ENCODE measurements at regions not wholly inside any gene's neighbourhood (a gene's known extent, or its start where the extent isn't known, plus 50 kb on each side); places are given as distances from the start of the nearest gene placed in this dataset.

DNA sequence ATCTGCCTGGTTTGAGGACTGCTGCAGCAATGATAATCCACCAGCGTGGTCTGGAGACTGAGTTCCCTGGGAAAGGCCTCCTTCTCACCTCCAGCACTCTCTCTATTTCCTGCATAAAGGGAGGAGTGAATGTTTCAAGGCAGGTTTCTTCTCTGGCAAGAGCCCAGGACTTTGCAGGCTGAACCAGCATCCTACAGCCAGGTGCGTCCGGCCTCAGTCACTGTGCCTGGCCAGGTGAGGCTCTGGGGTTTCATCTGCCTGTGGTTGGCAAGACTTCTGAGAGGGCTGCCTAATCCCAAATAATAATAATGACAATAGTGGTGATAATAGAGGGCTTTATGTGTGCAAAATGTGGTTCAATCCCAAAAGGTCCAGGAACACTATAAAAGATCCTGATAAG, 269.0 kb upstream of the TBC1D5 start:
- Histone ChIP-seq H3K9me1 (ENCODE audit: control insufficient read depth, extremely low read depth, insufficient read depth, low read length) (no peaks in the 10 kb centered on the region), H3K9me3 (ENCODE audit: control insufficient read depth, low read depth, low read length) (no peaks in the 10 kb centered on the region), H3K27ac (ENCODE audit: control insufficient read depth, insufficient read depth, low read length) (no peak overlapping the region), H3K4me2 (ENCODE audit: control insufficient read depth, extremely low read depth, insufficient read depth, low read depth, low read length) (no peak overlapping the region), H3K4me1 (ENCODE audit: control insufficient read depth, extremely low read depth, insufficient read depth, low read length) (no peaks in the 10 kb centered on the region), H4K20me1 (ENCODE audit: control insufficient read depth, extremely low read depth, insufficient read depth, low read length) (no peaks in the 10 kb centered on the region), H3K36me3 (ENCODE audit: control insufficient read depth in 2 of 2, extremely low read depth in 1 of 2, insufficient read depth in 2 of 2, low read length in 2 of 2) (no peaks in the 10 kb centered on the region), H3K27me3 (ENCODE audit: control insufficient read depth, extremely low read depth, insufficient read depth, low read length) (no peaks in the 10 kb centered on the region), H3K4me3 (ENCODE audit: control insufficient read depth in 2 of 3, extremely low read depth in 1 of 3, insufficient read depth in 2 of 3, low read depth in 1 of 3, low read length in 3 of 3) (no peak overlapping the region), H2AFZ (ENCODE audit: control insufficient read depth, low read length) (no peak overlapping the region), H3K9ac (ENCODE audit: control insufficient read depth, extremely low read depth, insufficient read depth, low read length) (no peak overlapping the region), H3K79me2 (ENCODE audit: control insufficient read depth, insufficient read depth, low read length) (no peaks in the 10 kb centered on the region)
- DNase-seq (ENCODE audit: low read depth, low spot score) (no peak), FAIRE-seq (no peak)
- no peak for TF ChIP-seq EZH2 (IDR thresholded peaks at IDR 0.05; ENCODE audit: low read length)
- dilution Hi-C loops (cut with MboI; ENCODE audit: extremely low pct_ligation_motif_present, low sequenced_read_pairs): no loop called here

DNA sequence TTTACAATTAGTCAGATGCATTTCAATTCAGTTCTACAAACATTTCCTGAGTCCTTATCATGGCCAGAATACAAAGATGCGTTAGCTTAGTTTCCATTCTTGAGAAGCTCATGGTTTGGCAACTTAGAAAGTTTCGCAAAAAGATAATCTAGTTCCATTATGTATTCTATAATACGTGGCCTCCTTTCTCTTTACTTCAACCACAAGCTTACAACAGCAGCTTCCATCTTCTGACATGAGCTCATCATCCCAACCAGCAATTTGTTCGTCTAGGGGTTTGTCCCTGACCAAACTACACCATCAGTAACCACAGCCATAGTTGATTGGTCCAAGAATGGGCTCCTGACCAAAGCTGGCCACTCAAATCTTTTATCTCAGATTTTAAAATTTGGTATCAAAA, 267.6 kb upstream of the TBC1D5 start:
- Histone ChIP-seq H3K4me1 (ENCODE audit: control insufficient read depth, extremely low read depth, insufficient read depth, low read length) (no peaks in the 10 kb centered on the region), H3K4me3 (ENCODE audit: control insufficient read depth in 2 of 3, extremely low read depth in 1 of 3, insufficient read depth in 2 of 3, low read depth in 1 of 3, low read length in 3 of 3) (no peak overlapping the region), H3K36me3 (ENCODE audit: control insufficient read depth in 2 of 2, extremely low read depth in 1 of 2, insufficient read depth in 2 of 2, low read length in 2 of 2) (no peaks in the 10 kb centered on the region), H3K27ac (ENCODE audit: control insufficient read depth, insufficient read depth, low read length) (no peak overlapping the region), H3K79me2 (ENCODE audit: control insufficient read depth, insufficient read depth, low read length) (no peaks in the 10 kb centered on the region), H3K9me3 (ENCODE audit: control insufficient read depth, low read depth, low read length) (no peaks in the 10 kb centered on the region), H2AFZ (ENCODE audit: control insufficient read depth, low read length) (no peak overlapping the region), H3K4me2 (ENCODE audit: control insufficient read depth, extremely low read depth, insufficient read depth, low read depth, low read length) (no peak overlapping the region), H4K20me1 (ENCODE audit: control insufficient read depth, extremely low read depth, insufficient read depth, low read length) (no peaks in the 10 kb centered on the region), H3K27me3 (ENCODE audit: control insufficient read depth, extremely low read depth, insufficient read depth, low read length) (no peaks in the 10 kb centered on the region), H3K9ac (ENCODE audit: control insufficient read depth, extremely low read depth, insufficient read depth, low read length) (no peak overlapping the region), H3K9me1 (ENCODE audit: control insufficient read depth, extremely low read depth, insufficient read depth, low read length) (no peaks in the 10 kb centered on the region)
- dilution Hi-C loops (cut with MboI; ENCODE audit: extremely low pct_ligation_motif_present, low sequenced_read_pairs): no loop called here
- TF ChIP-seq, protein P1, sequence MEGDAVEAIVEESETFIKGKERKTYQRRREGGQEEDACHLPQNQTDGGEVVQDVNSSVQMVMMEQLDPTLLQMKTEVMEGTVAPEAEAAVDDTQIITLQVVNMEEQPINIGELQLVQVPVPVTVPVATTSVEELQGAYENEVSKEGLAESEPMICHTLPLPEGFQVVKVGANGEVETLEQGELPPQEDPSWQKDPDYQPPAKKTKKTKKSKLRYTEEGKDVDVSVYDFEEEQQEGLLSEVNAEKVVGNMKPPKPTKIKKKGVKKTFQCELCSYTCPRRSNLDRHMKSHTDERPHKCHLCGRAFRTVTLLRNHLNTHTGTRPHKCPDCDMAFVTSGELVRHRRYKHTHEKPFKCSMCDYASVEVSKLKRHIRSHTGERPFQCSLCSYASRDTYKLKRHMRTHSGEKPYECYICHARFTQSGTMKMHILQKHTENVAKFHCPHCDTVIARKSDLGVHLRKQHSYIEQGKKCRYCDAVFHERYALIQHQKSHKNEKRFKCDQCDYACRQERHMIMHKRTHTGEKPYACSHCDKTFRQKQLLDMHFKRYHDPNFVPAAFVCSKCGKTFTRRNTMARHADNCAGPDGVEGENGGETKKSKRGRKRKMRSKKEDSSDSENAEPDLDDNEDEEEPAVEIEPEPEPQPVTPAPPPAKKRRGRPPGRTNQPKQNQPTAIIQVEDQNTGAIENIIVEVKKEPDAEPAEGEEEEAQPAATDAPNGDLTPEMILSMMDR (optimal IDR thresholded peaks at IDR 0.05 in 1 of 3, IDR thresholded peaks at IDR 0.05 in 1 of 3, conservative IDR thresholded peaks at IDR 0.05 in 1 of 3; ENCODE audit: extremely low read depth in 1 of 3, insufficient read depth in 2 of 3, low read length in 3 of 3): no peak
- TF ChIP-seq EZH2 (IDR thresholded peaks at IDR 0.05; ENCODE audit: low read length): no peak
- DNase-seq (ENCODE audit: low read depth, low spot score): no peak
- FAIRE-seq: no peak

DNA sequence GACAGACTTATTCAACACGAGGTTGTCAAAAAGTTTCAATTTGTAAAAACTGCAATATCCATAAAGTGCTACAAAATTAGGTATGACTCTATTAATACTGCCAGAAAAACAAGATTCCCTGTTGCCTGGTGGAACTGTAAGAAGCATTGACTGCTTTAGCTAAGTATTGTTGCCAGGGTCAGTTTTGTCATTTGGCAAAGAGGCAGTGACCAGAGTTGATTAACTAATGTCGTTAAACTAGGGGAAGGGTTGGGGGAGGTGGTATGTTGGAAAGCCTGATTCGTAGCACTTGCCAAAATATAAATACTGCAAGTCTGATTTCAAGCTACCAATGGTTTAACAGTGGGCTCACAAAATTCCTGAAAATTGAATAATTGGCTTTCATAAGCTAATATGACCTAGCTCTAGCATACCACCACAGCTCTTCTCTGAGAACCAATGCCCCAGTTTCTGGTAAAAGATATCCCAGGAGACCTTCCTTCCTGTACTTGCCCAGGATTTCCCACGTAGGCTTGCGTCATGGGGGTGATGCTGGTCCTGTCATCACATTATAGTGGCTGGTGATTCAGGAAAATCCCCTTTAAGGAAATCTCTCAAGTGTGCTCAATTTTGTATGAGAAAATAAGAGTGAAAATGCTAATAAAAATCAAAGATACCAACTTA, 266.4 kb upstream of the TBC1D5 start:
- dilution Hi-C loops (cut with MboI; ENCODE audit: extremely low pct_ligation_motif_present, low sequenced_read_pairs): no loop called here
- DNase-seq (ENCODE audit: low read depth, low spot score): no peak

More for the DNA sequence above, 266.4 kb upstream of the TBC1D5 start:
- TF ChIP-seq, protein P1 (optimal IDR thresholded peaks at IDR 0.05 in 1 of 3, IDR thresholded peaks at IDR 0.05 in 1 of 3, conservative IDR thresholded peaks at IDR 0.05 in 1 of 3; ENCODE audit: extremely low read depth in 1 of 3, insufficient read depth in 2 of 3, low read length in 3 of 3): no peak
- no peak for TF ChIP-seq EZH2 (IDR thresholded peaks at IDR 0.05; ENCODE audit: low read length)
- Histone ChIP-seq H3K4me3 (ENCODE audit: control insufficient read depth in 2 of 3, extremely low read depth in 1 of 3, insufficient read depth in 2 of 3, low read depth in 1 of 3, low read length in 3 of 3) (no peak overlapping the region), H3K36me3 (ENCODE audit: control insufficient read depth in 2 of 2, extremely low read depth in 1 of 2, insufficient read depth in 2 of 2, low read length in 2 of 2) (no peaks in the 10 kb centered on the region), H3K27ac (ENCODE audit: control insufficient read depth, insufficient read depth, low read length) (no peak overlapping the region), H3K9ac (ENCODE audit: control insufficient read depth, extremely low read depth, insufficient read depth, low read length) (no peak overlapping the region), H3K9me3 (ENCODE audit: control insufficient read depth, low read depth, low read length) (no peaks in the 10 kb centered on the region), H3K4me2 (ENCODE audit: control insufficient read depth, extremely low read depth, insufficient read depth, low read depth, low read length) (no peak overlapping the region), H3K9me1 (ENCODE audit: control insufficient read depth, extremely low read depth, insufficient read depth, low read length) (no peaks in the 10 kb centered on the region), H3K79me2 (ENCODE audit: control insufficient read depth, insufficient read depth, low read length) (no peaks in the 10 kb centered on the region), H3K27me3 (ENCODE audit: control insufficient read depth, extremely low read depth, insufficient read depth, low read length) (no peaks in the 10 kb centered on the region), H2AFZ (ENCODE audit: control insufficient read depth, low read length) (no peak overlapping the region), H3K4me1 (ENCODE audit: control insufficient read depth, extremely low read depth, insufficient read depth, low read length) (no peaks in the 10 kb centered on the region), H4K20me1 (ENCODE audit: control insufficient read depth, extremely low read depth, insufficient read depth, low read length) (no peaks in the 10 kb centered on the region)
- FAIRE-seq: no peak
